H9 (cell line): ENCODE measurements at regions not wholly inside any gene's neighbourhood (a gene's known extent, or its start where the extent isn't known, plus 50 kb on each side); places are given as distances from the start of the nearest gene placed in this dataset.

ENCODE experiments used
- DNase-seq: peaks from one replicate; pipeline ENCODE4 v3.0.0-alpha.2; 2017
- H2AFZ ChIP-seq: one replicate; pipeline ENCODE4 v1.6.1; 2013; ENCODE audit warnings: mild to moderate bottlenecking, low read length, control low read depth, moderate library complexity
- H2AK5ac ChIP-seq: 2 replicates; pipeline ENCODE4 v1.6.1; 2013; ENCODE audit warnings: low read length, control low read depth, mixed read lengths; ENCODE audit not compliant: insufficient read length
- H2BK120ac ChIP-seq: one replicate; pipeline ENCODE4 v1.6.1; 2013; ENCODE audit warnings: low read depth, mild to moderate bottlenecking, low read length, control low read depth, inconsistent platforms; ENCODE audit not compliant: poor library complexity, severe bottlenecking
- H2BK12ac ChIP-seq: 2 replicates; pipeline ENCODE4 v1.6.1; 2013; ENCODE audit warnings: low read length, control low read depth, mixed read lengths, low read depth; ENCODE audit not compliant: insufficient read length
- H2BK15ac ChIP-seq: 2 replicates; pipeline ENCODE4 v1.6.1; 2013; ENCODE audit warnings: low read depth, low read length, control low read depth
- H2BK20ac ChIP-seq: one replicate; pipeline ENCODE4 v1.6.1; 2013; ENCODE audit warnings: low read depth, mild to moderate bottlenecking, low read length, control low read depth, inconsistent platforms; ENCODE audit not compliant: poor library complexity, severe bottlenecking
- H2BK5ac ChIP-seq: 2 replicates; pipeline ENCODE4 v1.6.1; 2013; ENCODE audit warnings: low read length, control low read depth, mixed read lengths; ENCODE audit not compliant: insufficient read length
- H3K14ac ChIP-seq: 2 replicates; pipeline ENCODE4 v1.6.1; 2013; ENCODE audit warnings: low read length, control low read depth; ENCODE audit not compliant: insufficient read depth
- H3K18ac ChIP-seq: 2 replicates; pipeline ENCODE4 v1.6.1; 2013; ENCODE audit warnings: low read depth, mild to moderate bottlenecking, mixed read lengths, low read length, control low read depth; ENCODE audit not compliant: insufficient read length
- H3K23ac ChIP-seq: 2 replicates; pipeline ENCODE4 v1.6.1; 2013; ENCODE audit warnings: low read length, control low read depth, mixed read lengths, low read depth; ENCODE audit not compliant: insufficient read length
- H3K23me2 ChIP-seq: 2 replicates; pipeline ENCODE4 v1.6.1; 2013; ENCODE audit warnings: low read depth, mild to moderate bottlenecking, mixed read lengths, low read length, control low read depth; ENCODE audit not compliant: insufficient read length, poor library complexity, severe bottlenecking
- H3K27ac ChIP-seq: 2 replicates; pipeline ENCODE4 v1.5.1; 2013; ENCODE audit warnings: low read length, control low read depth, mixed read lengths, low read depth; ENCODE audit not compliant: insufficient read length
- H3K27me3 ChIP-seq: 2 replicates; pipeline ENCODE4 v1.6.1; 2013; ENCODE audit warnings: low read length, control low read depth, inconsistent platforms; ENCODE audit not compliant: insufficient read depth
- H3K4ac ChIP-seq: 2 replicates; pipeline ENCODE4 v1.6.1; 2013; ENCODE audit warnings: low read depth, mild to moderate bottlenecking, control low read depth, inconsistent platforms, low read length, moderate library complexity
- H3K4me1 ChIP-seq: 2 replicates; pipeline ENCODE4 v1.6.1; 2013; ENCODE audit warnings: low read length, control low read depth, inconsistent platforms; ENCODE audit not compliant: insufficient read depth
- H3K4me2 ChIP-seq: 2 replicates; pipeline ENCODE4 v1.6.1; 2013; ENCODE audit warnings: low read length, control low read depth, mixed read lengths; ENCODE audit not compliant: insufficient read length, insufficient read depth
- H3K56ac ChIP-seq: 2 replicates; pipeline ENCODE4 v1.6.1; 2013; ENCODE audit warnings: low read depth, mild to moderate bottlenecking, mixed read lengths, low read length, control low read depth; ENCODE audit not compliant: insufficient read length
- H3K79me1 ChIP-seq: 2 replicates; pipeline ENCODE4 v1.6.1; 2013; ENCODE audit warnings: low read depth, mild to moderate bottlenecking, moderate library complexity, low read length, control low read depth, inconsistent platforms; ENCODE audit not compliant: insufficient read depth, poor library complexity, severe bottlenecking
- H3K79me2 ChIP-seq: 2 replicates; pipeline ENCODE4 v1.6.1; 2013; ENCODE audit warnings: low read length, control low read depth, inconsistent platforms; ENCODE audit not compliant: insufficient read depth
- H3K9ac ChIP-seq: 2 replicates; pipeline ENCODE4 v1.6.1; 2013; ENCODE audit warnings: low read length, control low read depth, mixed read lengths; ENCODE audit not compliant: insufficient read length; ENCODE audit errors: extremely low read depth
- H3K9me3 ChIP-seq: one replicate; pipeline ENCODE4 v1.6.1; 2013; ENCODE audit warnings: low read depth, low read length, inconsistent platforms; ENCODE audit not compliant: control insufficient read depth
- H3T11ph ChIP-seq: one replicate; pipeline ENCODE4 v1.6.1; 2013; ENCODE audit warnings: mild to moderate bottlenecking, low read length, control low read depth, inconsistent platforms
- H4K20me1 ChIP-seq: one replicate; pipeline ENCODE4 v1.6.1; 2013; ENCODE audit not compliant: control insufficient read depth, insufficient read length, insufficient read depth
- H4K5ac ChIP-seq: 2 replicates; pipeline ENCODE4 v1.6.1; 2013; ENCODE audit warnings: low read depth, mild to moderate bottlenecking, mixed read lengths, low read length, control low read depth; ENCODE audit not compliant: insufficient read length
- H4K8ac ChIP-seq: replicated peaks from 2 replicates; pipeline ENCODE4 v1.6.1; 2013; ENCODE audit warnings: low read length, control low read depth, mixed read lengths, low read depth; ENCODE audit not compliant: insufficient read length
- H4K91ac ChIP-seq: 2 replicates; pipeline ENCODE4 v1.6.1; 2013; ENCODE audit warnings: low read depth, mild to moderate bottlenecking, moderate library complexity, mixed read lengths, low read length, control low read depth; ENCODE audit not compliant: insufficient read length
- H3K27ac Mint-ChIP-seq, 3 experiments: 2 replicates in 2 of 3; 3 replicates in 1 of 3; pipeline ENCODE4 v1.8.0; 2020 to 2021; ENCODE audit warnings: mixed read lengths in 3 of 3, mild to moderate bottlenecking in 1 of 3, moderate library complexity in 1 of 3
- H3K27me3 Mint-ChIP-seq: 2 replicates; pipeline ENCODE4 v1.8.0; 2021; ENCODE audit warnings: low read depth, mild to moderate bottlenecking, moderate library complexity, mixed read lengths
- H3K36me3 Mint-ChIP-seq, 3 experiments: 2 replicates in 2 of 3; 3 replicates in 1 of 3; pipeline ENCODE4 v1.8.0; 2020 to 2021; ENCODE audit warnings: low read depth in 3 of 3, mixed read lengths in 3 of 3; ENCODE audit not compliant: insufficient read depth in 1 of 3
- H3K4me1 Mint-ChIP-seq, 2 experiments: 2 replicates each; pipeline ENCODE4 v1.8.0; 2020; ENCODE audit warnings: mixed read lengths in 2 of 2
- H3K4me3 Mint-ChIP-seq, 2 experiments: 2 replicates in 1 of 2; 3 replicates in 1 of 2; pipeline ENCODE4 v1.8.0; 2020 to 2021; ENCODE audit warnings: mild to moderate bottlenecking in 2 of 2, mixed read lengths in 2 of 2, moderate library complexity in 1 of 2
- H3K9me3 Mint-ChIP-seq, 2 experiments: 2 replicates in 1 of 2; 3 replicates in 1 of 2; pipeline ENCODE4 v1.8.0; 2020; ENCODE audit warnings: mild to moderate bottlenecking in 2 of 2, mixed read lengths in 2 of 2, moderate library complexity in 1 of 2
- CTCF ChIP-seq: fragments of 200-600 bp; sonication (generic); conservative IDR thresholded peaks from 3 replicates; pipeline ENCODE4 v1.8.0; 2021; ENCODE audit warnings: antibody characterized with exemption, mild to moderate bottlenecking
- WGBS: extraction: QIAGEN DNeasy Blood & Tissue Kit; methylation state at CpG from one replicate; pipeline ENCODE4 v1.1.7; 2013; ENCODE audit warnings: missing lambda C conversion rate, low lambda C conversion rate, mixed read lengths; ENCODE audit not compliant: insufficient read length; ENCODE audit errors: extremely low coverage; 5-methylcytosine and 5-hydroxymethylcytosine counted together

DNA sequence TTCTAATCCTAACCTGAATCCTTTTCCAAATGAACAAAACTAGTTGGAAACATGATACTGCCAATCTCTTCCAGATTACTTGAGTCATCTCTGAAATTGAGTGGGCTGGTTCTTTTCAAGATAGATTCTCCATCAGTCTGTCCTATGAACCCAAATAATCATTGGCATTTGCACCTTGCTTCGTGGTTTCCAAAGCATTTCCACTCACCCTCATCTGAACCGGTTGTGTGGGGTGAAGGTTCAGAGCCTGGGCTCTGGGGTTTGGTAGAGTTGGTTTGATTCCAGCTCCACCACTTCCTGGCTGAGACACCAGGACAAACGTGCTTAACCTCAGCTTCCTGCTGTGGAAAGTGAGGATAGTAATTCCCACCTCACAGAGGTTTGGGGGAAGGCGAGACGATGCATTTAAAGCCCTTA is 206.4 kb upstream of the E2F8 start:
- Histone ChIP-seq H4K8ac (no peak overlapping the region), H2AK5ac (no peak overlapping the region), H4K20me1 (no peaks in the 10 kb centered on the region), H2BK20ac (no peak overlapping the region), H3K23me2 (no peaks in the 10 kb centered on the region), H2BK5ac (no peak overlapping the region), H3K4me2 (no peak overlapping the region), H3K18ac (no peak overlapping the region), H2AFZ (no peak overlapping the region), H3K27me3 (no peaks in the 10 kb centered on the region), H3K9ac (no peak overlapping the region), H2BK120ac (no peak overlapping the region), H3K79me1 (no peaks in the 10 kb centered on the region), H3K14ac (no peak overlapping the region), H4K5ac (no peak overlapping the region), H3K4me1 (no peaks in the 10 kb centered on the region), H2BK15ac (no peak overlapping the region), H3K4ac (no peak overlapping the region), H4K91ac (no peak overlapping the region), H3K9me3 (no peaks in the 10 kb centered on the region), H2BK12ac (no peak overlapping the region), H3K56ac (no peak overlapping the region), H3K23ac (no peak overlapping the region), H3K79me2 (no peaks in the 10 kb centered on the region), H3K27ac (no peak overlapping the region), H3T11ph (no peak overlapping the region)
- Mint-ChIP-seq H3K27ac (no peak overlapping the region), H3K27me3 (peaks cover 8% of the 10 kb centered on the region), H3K4me3 (no peak overlapping the region), H3K4me1 (peaks cover 0 to 1% of the 10 kb centered on the region in 2 experiments; a peak in 1 of 4 replicates), H3K36me3 (no peaks in the 10 kb centered on the region), H3K9me3 (no peaks in the 10 kb centered on the region)
- no peak for TF ChIP-seq CTCF
- no peak for DNase-seq
- WGBS = no CpG with 5 or more reads among the region's 5 CpGs
